NCI-H510A treated with DMSO at 0.1 percent for 48 hours (cell line): ENCODE measurements at regions not wholly inside any gene's neighbourhood (a gene's known extent, or its start where the extent isn't known, plus 50 kb on each side); places are given as distances from the start of the nearest gene placed in this dataset.
"Not testable (repeated sequence)": the region's sequence is repeated elsewhere in the genome, so short reads cannot be mapped to it uniquely, and the experiment has no call there.

Experiments
- DNase-seq: peaks from one replicate; lab custom pipeline; 2025; lab: John Stamatoyannopoulos, UW

GRCh38 chr2:89222063-89222732 lies 530.7 kb downstream of the RPIA start:
- not testable (repeated sequence) for DNase-seq

DNA sequence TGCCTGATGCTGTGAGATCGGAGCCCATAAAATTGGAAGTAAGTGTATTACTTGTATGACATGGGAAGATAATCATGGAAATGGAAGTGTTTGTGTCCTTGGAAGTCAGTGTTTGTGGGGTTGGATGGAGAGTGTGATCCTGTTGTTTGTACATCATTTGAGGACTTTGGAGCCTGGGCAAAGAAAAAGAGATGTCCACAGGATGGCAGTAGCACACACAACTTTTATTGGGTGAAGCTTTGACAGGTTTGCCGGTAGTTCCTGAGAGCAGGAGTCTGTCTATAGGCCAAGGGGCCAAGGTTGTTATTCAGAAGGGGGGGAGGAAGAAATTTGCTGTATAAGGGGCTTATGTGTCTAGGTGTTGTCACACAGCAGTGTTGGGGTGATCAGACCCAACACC lies 533.3 kb downstream of the RPIA start:
- DNase-seq: not testable (repeated sequence)

DNA sequence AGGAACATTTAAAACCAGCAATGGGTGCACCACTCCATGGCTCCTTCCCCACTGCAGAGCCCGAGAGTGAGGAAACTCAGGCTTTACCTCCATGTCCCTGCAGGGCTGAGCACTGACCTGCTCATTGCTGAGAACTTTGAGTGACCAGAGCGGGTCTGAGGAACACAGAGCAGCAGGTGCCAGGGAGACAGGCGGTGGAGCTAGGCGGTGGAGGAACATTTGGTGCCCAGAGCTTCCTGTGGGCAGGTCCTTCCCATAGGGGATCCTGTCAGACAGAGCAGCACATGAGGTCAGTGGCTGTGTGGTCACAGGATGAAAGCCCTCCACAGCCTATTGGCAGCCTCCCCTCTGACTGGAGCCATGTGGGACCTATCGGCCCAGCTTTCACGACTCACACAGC lies 538.5 kb downstream of the RPIA start:
- not testable (repeated sequence) for DNase-seq

DNA sequence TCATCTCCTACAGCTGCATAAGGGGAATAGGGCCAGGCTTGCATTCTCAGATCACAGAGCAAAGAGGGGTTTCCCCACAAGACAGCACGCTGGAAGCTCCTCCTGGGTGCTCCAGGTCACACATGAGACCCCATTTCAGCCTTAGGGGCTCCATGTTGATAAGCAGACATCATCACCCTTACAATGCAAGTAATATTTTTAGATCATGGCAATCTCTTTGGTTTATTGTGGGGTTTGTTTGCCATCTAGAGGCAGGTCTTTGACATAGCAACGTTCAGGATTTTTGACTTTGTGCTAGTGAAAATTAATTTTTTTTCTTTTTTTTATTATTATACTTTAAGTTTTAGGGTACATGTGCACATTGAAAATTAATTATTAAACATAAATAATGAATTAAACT lies 539.8 kb downstream of the RPIA start:
- DNase-seq: not testable (repeated sequence)

DNA sequence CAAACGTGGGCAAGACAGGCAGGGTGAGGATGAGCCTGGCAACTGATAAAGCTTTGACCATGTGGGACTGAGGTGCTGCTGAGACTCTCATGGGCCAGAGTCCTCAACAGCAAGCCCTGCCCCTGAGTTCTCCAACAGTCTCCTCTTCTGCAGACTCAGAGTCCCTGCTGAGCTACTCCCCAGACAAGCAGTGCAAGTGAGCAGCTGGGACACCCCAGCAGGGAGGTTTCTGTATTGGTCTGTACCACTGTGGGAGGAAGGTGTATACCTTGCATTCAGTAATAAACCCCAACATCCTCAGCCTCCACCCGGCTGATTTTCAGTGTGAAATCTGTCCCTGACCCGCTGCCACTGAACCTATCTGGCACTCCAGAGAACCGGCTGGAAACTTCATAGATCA lies 542.5 kb downstream of the RPIA start:
- DNase-seq: not testable (repeated sequence)

DNA sequence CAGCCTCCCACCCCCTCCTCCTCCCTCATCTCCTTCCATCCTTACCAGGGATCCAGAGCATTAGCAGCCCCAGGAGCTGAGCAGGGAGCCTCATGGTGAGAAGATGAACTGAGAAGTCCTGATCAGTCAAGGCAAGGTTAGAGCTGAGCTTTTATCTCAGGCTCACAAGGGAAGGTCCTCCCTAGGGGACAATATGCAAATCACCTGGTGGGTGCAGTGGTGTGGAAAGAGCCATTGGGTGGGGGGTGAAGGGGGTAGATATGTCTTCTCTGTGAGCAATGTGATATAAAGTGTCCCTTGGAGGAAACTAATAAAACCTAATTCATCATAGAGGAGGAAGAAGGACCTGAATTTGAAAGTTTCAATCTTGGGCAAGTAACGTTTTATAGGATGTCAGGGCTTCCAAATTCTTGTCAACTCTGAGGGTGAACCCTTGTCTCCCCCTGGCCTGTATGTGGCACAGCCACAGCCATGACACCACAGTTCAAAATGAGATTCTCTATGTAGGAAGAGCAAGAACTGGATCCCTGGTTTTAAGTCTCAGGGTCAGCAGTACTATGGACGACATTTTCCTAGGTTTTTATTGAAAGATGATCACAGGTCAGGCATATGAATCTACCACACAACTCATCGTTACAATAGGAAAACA lies 543.5 kb downstream of the RPIA start:
- DNase-seq: not testable (repeated sequence)

DNA sequence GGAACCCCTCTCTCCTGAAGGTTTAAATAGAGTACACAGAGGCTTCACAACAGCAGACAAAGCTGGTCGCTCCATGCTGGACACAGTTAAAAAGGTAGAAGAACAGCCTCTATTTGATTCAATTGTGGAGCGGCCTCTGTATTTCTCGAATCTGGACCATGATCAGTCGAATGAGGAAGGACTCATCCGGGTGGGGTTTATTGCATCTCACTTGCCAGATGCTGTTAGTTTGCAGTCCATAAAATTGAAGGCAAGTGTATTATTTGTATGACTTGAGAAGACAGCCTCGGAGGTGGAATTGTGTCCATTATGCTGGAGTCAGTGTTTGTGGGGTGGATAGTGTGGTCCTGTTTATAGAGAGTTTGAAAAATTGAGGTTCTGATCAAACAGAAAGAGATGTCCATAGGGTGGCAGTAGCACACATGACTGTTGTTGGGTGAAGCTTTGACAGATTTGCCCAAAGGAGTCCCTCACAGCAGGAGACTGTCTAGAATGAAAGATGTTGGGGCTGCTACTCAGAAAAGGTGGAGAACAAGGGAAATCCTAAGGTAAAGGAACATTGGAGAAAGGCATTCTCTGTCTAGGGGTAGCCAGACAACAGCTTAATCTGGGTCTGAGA lies 545.5 kb downstream of the RPIA start:
- not testable (repeated sequence) for DNase-seq

DNA sequence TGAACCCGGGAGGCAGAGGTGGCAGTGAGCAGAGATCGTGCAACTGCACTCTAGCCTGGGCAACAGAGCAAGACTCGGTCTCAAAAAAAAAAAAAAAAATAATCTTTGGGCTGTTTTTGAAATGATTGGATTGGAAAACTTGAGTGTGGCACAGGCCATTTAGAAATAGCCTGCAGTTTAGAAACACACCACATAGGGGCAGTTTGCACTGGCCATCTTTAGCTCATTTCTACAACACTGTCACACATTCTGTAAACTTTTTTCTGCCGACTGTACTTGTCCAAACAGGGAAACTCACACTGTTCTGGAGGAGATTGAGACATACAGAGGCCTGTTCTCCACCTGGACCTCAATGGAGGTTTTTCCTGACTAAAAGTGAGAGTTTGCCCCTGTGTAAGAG lies 546.3 kb downstream of the RPIA start:
- not testable (repeated sequence) for DNase-seq

DNA sequence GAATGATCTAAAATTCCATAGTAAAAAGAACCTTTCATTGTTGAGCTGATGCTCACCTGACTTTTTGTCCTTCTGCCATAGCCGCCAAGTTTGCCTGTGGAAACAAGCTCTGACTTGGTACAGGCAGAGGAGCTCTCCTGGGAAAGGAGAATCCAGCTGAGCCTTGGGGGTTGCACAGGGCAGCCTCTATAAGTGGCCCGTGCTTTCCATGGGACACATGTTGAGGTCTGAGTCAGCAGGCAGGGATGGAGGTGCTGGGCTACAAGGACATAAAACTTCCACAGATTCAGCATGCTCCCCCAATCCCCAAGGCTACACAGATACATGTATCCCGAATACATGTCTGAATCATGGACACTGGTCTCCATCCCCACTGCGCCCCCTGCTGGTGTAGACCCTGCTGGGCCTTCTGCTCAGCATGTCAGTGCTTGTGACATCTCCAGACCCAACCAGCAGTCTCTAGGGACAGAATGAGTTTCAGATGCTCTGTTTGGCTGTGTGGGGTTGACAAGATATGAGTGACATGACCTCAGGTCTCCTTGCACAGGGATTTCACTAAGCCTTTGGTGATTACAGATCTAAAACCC lies 551.7 kb downstream of the RPIA start:
- not testable (repeated sequence) for DNase-seq

GRCh38 chr2:89244407-89244806 lies 552.9 kb downstream of the RPIA start:
- DNase-seq: not testable (repeated sequence)

GRCh38 chr2:89245478-89245877 lies 554.0 kb downstream of the RPIA start:
- DNase-seq: not testable (repeated sequence)

DNA sequence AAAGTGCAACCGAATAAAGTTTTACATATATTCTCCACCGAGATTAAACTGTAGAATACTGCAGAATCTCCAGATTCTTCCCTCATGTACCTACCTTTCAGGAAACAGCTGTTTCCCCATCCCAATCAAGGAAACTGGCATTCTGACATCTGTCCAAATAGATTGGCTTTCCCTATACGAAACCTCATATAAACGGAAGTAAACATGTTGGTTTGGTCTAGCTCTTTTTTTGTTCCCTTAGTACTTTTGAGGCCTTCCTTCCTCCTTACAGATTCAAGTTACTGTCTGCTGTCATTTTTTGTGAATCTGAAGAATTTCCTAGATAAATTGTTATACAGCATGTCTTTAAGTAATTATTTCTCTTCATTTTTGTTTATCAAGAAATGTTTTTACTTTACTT lies 554.6 kb downstream of the RPIA start:
- DNase-seq: not testable (repeated sequence)

DNA sequence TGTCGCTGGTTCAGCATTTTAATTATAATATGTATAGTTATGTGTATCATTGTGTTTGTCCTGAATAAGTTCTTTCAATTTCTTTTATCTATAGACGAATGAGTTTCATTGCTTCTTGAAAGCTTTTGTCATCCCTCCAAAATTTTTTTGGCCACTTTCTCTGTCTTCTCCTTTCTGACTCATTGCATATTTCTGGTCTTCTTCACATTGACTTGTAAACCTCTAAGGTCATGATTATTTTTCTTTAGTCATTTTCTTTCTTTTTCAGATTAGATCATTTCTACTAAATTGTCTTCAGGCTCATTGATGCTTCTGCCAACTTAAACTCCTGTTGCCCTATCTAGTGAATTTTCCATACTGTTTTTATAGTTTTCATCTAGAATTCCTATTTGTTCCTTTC lies 555.1 kb downstream of the RPIA start:
- DNase-seq: not testable (repeated sequence)

DNA sequence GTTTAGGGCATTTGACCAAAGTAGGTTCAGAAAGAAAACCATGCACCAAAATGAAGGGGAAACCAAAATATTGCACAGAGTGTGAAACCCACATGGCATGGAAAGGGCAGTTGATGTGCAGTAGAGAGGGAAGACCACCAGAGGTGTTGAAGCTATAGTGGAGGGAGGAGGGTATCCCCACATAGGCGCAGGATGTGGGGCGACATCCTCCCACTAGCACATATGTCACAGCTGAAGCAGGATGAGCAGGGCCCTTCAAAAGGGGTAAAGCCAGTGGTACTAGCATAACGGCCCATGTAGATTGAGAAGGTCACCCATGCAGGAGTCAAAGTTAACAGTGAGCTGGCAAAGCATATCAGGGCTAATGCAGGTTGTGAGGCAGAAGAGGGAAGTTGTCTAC lies 563.5 kb downstream of the RPIA start:
- DNase-seq: not testable (repeated sequence)

GRCh38 chr2:89273443-89273842 lies 582.0 kb downstream of the RPIA start:
- DNase-seq: not testable (repeated sequence)

DNA sequence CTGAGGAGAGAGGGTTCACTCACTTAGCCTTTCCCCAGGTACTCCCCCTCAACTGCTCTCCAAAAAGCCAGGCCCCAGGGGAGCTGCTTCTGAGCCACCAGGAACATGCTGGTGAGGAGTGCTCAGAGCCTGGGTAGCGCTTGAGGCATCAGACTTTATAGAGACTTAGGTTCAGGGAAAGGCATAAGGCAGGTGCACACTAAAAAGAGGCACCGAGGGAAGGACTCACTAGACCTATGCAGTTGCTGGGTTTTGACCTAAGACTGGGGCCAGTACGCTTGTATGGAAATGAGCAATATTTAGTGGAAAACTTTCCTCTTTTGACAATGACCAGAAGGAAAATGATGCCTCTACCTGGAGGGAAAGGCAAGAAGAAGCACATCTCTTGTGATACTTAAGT lies 589.1 kb downstream of the RPIA start:
- DNase-seq: not testable (repeated sequence)

- not testable (repeated sequence) for DNase-seq
Measured at GRCh38 chr2:89286448-89287080, 595.1 kb downstream of the RPIA start.

GRCh38 chr2:89287084-89287483 lies 595.6 kb downstream of the RPIA start:
- not testable (repeated sequence) for DNase-seq

- not testable (repeated sequence) for DNase-seq
Measured at GRCh38 chr2:89291717-89292298, 600.3 kb downstream of the RPIA start.

DNA sequence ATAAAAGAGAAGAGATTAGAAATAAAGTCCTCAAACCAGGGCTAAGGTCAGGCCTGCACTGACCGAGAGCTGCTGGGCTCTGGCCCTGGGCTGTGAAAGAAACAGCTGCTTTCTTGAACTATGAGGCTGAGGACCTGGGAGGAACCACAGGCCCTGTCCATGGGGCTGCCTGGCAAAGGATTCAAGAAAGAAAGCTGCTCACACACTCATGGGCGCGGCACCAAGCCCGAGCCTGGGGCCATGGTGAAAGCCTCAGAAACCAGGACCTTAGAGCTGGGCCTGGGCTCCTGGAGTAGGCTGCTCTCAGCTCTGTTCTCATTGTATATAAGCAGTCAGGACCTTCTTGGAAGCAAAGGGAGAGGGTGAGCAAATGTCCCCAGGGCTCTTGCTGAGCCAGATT lies 601.9 kb downstream of the RPIA start:
- DNase-seq: not testable (repeated sequence)

GRCh38 chr2:89294335-89294734 lies 602.9 kb downstream of the RPIA start:
- DNase-seq: not testable (repeated sequence)
